Jurkat, Clone E6-1 (cell line): ENCODE measurements at regions not wholly inside any gene's neighbourhood (a gene's known extent, or its start where the extent isn't known, plus 50 kb on each side); places are given as distances from the start of the nearest gene placed in this dataset.

Experiments used
- DNase-seq: peaks from one replicate; pipeline ENCODE4 v3.0.0-alpha.2; 2011; ENCODE audit warnings: low read depth, low spot score
- H3K4me3 ChIP-seq: 2 replicates; pipeline ENCODE4 v1.5.1; 2011; ENCODE audit warnings: mild to moderate bottlenecking, low read length, control low read depth, moderate library complexity

- H3K4me3 ChIP-seq, result no peak overlapping the region
- no peak for DNase-seq
Observed at GRCh38 chr1:88088481-88088880, 595.6 kb upstream of the PKN2 start.

GRCh38 chr1:88089961-88090360 is 594.1 kb upstream of the PKN2 start:
- no peak for DNase-seq
- H3K4me3 ChIP-seq, result no peak overlapping the region

GRCh38 chr1:88098881-88099280 is 585.2 kb upstream of the PKN2 start:
- no peak for DNase-seq
- H3K4me3 ChIP-seq, result no peak overlapping the region

GRCh38 chr1:88101041-88101440 is 583.0 kb upstream of the PKN2 start:
- DNase-seq, result no peak

GRCh38 chr1:88104236-88104635 is 579.8 kb upstream of the PKN2 start:
- DNase-seq, result no peak
- no peak overlapping the region for H3K4me3 ChIP-seq

More at GRCh38 chr1:88101041-88101440, 583.0 kb upstream of the PKN2 start:
- no peak overlapping the region for H3K4me3 ChIP-seq

- no peak overlapping the region for H3K4me3 ChIP-seq
- no peak for DNase-seq
Observed at GRCh38 chr1:88104886-88105285, 579.2 kb upstream of the PKN2 start.

GRCh38 chr1:88111816-88112215 is 572.3 kb upstream of the PKN2 start:
- no peak for DNase-seq
- no peak overlapping the region for H3K4me3 ChIP-seq

GRCh38 chr1:88117597-88117996 is 566.5 kb upstream of the PKN2 start:
- no peak for DNase-seq

GRCh38 chr1:88118176-88118845 is 565.8 kb upstream of the PKN2 start:
- no peak for DNase-seq
- H3K4me3 ChIP-seq, result no peak overlapping the region

More at GRCh38 chr1:88117597-88117996, 566.5 kb upstream of the PKN2 start:
- H3K4me3 ChIP-seq, result no peak overlapping the region

- DNase-seq, result no peak
- no peak overlapping the region for H3K4me3 ChIP-seq
Observed at GRCh38 chr1:88124614-88125013, 559.5 kb upstream of the PKN2 start.

- no peak overlapping the region for H3K4me3 ChIP-seq
- DNase-seq, result no peak
Observed at GRCh38 chr1:88126467-88126866, 557.6 kb upstream of the PKN2 start.

- DNase-seq, result no peak
- H3K4me3 ChIP-seq, result no peak overlapping the region
Observed at GRCh38 chr1:88133991-88134390, 550.1 kb upstream of the PKN2 start.

- DNase-seq, result no peak
- no peak overlapping the region for H3K4me3 ChIP-seq
Observed at GRCh38 chr1:88134983-88135921, 548.8 kb upstream of the PKN2 start.

GRCh38 chr1:88139633-88140032 is 544.4 kb upstream of the PKN2 start:
- DNase-seq, result no peak
- H3K4me3 ChIP-seq, result no peak overlapping the region

GRCh38 chr1:88140325-88140724 is 543.7 kb upstream of the PKN2 start:
- DNase-seq, result no peak
- no peak overlapping the region for H3K4me3 ChIP-seq

- H3K4me3 ChIP-seq, result no peak overlapping the region
- DNase-seq, result no peak
Observed at GRCh38 chr1:88141499-88142074, 542.5 kb upstream of the PKN2 start.

- no peak overlapping the region for H3K4me3 ChIP-seq
- no peak for DNase-seq
Observed at GRCh38 chr1:88145752-88146151, 538.3 kb upstream of the PKN2 start.

- no peak for DNase-seq
- no peak overlapping the region for H3K4me3 ChIP-seq
Observed at GRCh38 chr1:88149686-88150085, 534.4 kb upstream of the PKN2 start.

- no peak for DNase-seq
- no peak overlapping the region for H3K4me3 ChIP-seq
Observed at GRCh38 chr1:88150330-88150729, 533.7 kb upstream of the PKN2 start.

- no peak overlapping the region for H3K4me3 ChIP-seq
- no peak for DNase-seq
Observed at GRCh38 chr1:88163187-88163586, 520.9 kb upstream of the PKN2 start.
